Heart right ventricle (tissue), 16 donors: ENCODE measurements at regions not wholly inside any gene's neighbourhood (a gene's known extent, or its start where the extent isn't known, plus 50 kb on each side); places are given as distances from the start of the nearest gene placed in this dataset.

Experiments used
- ATAC-seq, 8 donors: fragments of 200-7000 bp; cut with Tn5 transposase; one replicate each; pipeline ENCODE4 v1.9.1; 2020; ENCODE audit warnings: mild to moderate bottlenecking in 8 of 8, moderate library complexity in 8 of 8, moderate number of reproducible peaks in 1 of 8
- DNase-seq, 2 donors: peaks; one replicate each; pipeline ENCODE4 v3.0.0-alpha.2; 2020
- H3K27ac ChIP-seq, 10 donors: fragments of 200-600 bp; sonication (generic) in 2 of 10; one replicate each; pipeline versions ENCODE4 v1.5.0 to v1.8.0; 2020 to 2022; ENCODE audit warnings: mild to moderate bottlenecking in 3 of 10
- H3K27me3 ChIP-seq, 7 donors: fragments of 200-600 bp; one replicate each; pipeline ENCODE4 v1.8.0; 2021 to 2022; ENCODE audit warnings: mild to moderate bottlenecking in 2 of 7
- H3K36me3 ChIP-seq, 9 donors: fragments of 200-600 bp; sonication (generic) in 1 of 9; one replicate each; pipeline versions ENCODE4 v1.5.0 to v1.8.0; 2020 to 2022; ENCODE audit warnings: mild to moderate bottlenecking in 2 of 9
- H3K4me1 ChIP-seq, 9 donors: fragments of 200-600 bp; sonication (generic) in 1 of 9; one replicate each; pipeline versions ENCODE4 v1.5.0 to v1.8.0; 2020 to 2022; ENCODE audit warnings: mild to moderate bottlenecking in 4 of 9
- H3K4me3 ChIP-seq, 10 donors: fragments of 200-600 bp; sonication (generic) in 2 of 10; one replicate each; pipeline versions ENCODE4 v1.5.0 to v1.8.0; 2020 to 2022; ENCODE audit warnings: mild to moderate bottlenecking in 7 of 10, moderate library complexity in 2 of 10
- H3K9me3 ChIP-seq, 11 donors: fragments of 200-600 bp in 10 of 11; sonication (generic) in 2 of 11; one replicate each; pipeline versions ENCODE4 v1.5.0 to v1.8.0; 2013 to 2022; ENCODE audit warnings: mild to moderate bottlenecking in 2 of 11, control low read depth in 1 of 11, moderate library complexity in 1 of 11
- WGBS, 2 donors: extraction: QIAGEN DNeasy Blood & Tissue Kit; methylation state at CpG; one replicate each; pipeline ENCODE4 v1.1.7; 2013; ENCODE audit warnings: inconsistent platforms in 1 of 2; 5-methylcytosine and 5-hydroxymethylcytosine counted together
- intact Hi-C, 10 donors: fragments of 100-400 bp; cut with DNase I; formaldehyde crosslinking; loops; one replicate each; pipeline versions ENCODE4 v1.11.1 to v1.14.2; 2022
- TF ChIP-seq, protein P1 (sequence below), 9 donors: fragments of 200-600 bp; sonication (generic) in 2 of 9; IDR thresholded peaks; one replicate each; pipeline versions ENCODE4 v1.5.0 to v1.8.0; 2021 to 2022; ENCODE audit warnings: antibody characterized with exemption in 9 of 9, mild to moderate bottlenecking in 5 of 9, moderate library complexity in 1 of 9
- donor health status: Arrhythmogenic right ventricular cardiomyopathy.
- donor health status: ischemic (EF 13 %, LVEDD 7.1; RV severe dilation, severe dysfunction).
- donor health status: healthy with polysubstance abuse.
- donor health status: DM: no; HTN: yes; CAD: no.
- donor health status: DM: no; HTN: no; CAD: no.
- donor health status: ischemic (EF 25% LVEDD 6.9; RV normal size, moderate dysfunction).
- donor health status: ischemic (EF 25% LVEDD 5.7; RV mildly dilated, moderate dysfunction).
- donor health status: healthy.
- donor health status: DM: yes; HTN: yes; CAD: no.
- donor health status: Ischemic cardiomyopathy.
- donor health status: ischemic (EF 35%, LVEDD 5.7; RV mildly dilated, moderate dysfunction).
- donor health status: nonischemic (EF 11% LVEDD 7.7; RV severe dilation, severe dysfunction).
- donor health status: DM: yes; HTN: yes; CAD: no.
- donor health status: PGD.
- donor health status: ischemic (EF 29% LVEDD 5.4; RV normal size, mild dysfunction).
- donor health status: nonischemic (EF 23%, LVEDD 6.1; RV moderate dilation, normal function).

DNA sequence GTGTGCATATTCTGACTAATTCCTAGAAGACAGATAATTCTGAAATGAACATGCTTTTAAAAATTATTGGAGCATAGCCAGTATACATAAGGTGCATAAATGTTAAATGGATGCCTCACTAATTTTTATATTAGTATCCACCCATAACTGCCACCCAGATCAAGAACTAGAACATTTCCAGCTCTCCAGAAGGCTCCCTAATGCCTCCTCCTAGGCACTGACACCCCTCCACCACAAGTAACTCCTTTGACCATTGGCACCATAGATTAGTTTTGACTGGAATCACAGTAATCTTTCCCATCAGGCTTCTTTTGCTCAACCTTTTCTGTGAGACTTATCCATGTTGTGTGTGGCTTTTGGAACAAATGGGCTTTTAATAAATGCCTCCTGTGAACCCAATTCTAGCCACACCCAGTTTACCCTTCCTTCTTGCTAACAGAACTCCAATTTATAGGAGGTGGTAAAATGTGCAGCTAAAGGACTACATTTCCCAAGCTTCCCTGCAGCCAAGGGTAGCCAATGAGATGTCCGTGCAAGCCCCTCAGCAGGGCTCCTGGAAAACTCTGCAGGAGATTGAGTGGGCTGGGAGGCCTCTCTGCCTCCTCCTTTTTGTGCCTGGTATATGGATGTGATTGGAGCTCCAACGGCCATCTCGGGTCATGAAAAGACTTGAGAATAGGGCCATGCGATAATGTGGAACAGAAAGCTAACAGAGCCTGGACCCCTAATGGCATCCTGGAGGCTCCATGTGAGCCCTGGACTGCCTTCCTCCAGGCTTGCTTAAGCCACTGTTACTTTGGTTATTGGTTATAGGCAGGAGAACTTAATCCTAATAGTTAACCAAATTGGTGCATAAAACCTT is 322.6 kb upstream of the TLE3 start:
- TF ChIP-seq, protein P1, sequence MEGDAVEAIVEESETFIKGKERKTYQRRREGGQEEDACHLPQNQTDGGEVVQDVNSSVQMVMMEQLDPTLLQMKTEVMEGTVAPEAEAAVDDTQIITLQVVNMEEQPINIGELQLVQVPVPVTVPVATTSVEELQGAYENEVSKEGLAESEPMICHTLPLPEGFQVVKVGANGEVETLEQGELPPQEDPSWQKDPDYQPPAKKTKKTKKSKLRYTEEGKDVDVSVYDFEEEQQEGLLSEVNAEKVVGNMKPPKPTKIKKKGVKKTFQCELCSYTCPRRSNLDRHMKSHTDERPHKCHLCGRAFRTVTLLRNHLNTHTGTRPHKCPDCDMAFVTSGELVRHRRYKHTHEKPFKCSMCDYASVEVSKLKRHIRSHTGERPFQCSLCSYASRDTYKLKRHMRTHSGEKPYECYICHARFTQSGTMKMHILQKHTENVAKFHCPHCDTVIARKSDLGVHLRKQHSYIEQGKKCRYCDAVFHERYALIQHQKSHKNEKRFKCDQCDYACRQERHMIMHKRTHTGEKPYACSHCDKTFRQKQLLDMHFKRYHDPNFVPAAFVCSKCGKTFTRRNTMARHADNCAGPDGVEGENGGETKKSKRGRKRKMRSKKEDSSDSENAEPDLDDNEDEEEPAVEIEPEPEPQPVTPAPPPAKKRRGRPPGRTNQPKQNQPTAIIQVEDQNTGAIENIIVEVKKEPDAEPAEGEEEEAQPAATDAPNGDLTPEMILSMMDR (IDR thresholded peaks at IDR 0.05): no peak

DNA sequence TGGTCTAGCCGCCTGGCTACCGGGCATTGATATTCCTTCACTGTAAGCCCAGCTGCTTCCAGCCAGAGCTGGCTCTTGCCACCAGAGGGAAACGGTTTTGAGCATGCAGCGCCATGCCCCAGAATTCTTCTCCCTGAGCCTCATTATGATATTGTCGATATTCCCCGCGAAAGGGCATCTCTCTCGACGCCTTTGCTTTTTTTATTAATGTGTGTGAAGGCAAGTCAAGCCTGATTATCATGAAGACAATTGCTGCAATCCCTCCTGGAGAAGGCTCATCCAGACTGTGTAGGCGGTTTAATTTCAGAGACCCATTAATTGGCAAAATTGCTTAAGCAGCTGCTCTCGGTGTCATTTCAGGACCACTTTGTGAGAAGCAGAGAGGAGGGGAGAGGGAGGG is 321.2 kb upstream of the TLE3 start:
- Histone ChIP-seq H3K36me3 (no peaks in the 10 kb centered on the region), H3K4me1 (no peaks in the 10 kb centered on the region), H3K4me3 (no peak overlapping the region), H3K27me3 (peaks cover 0 to 58% (median 42%) of the 10 kb centered on the region in 7 donors), H3K9me3 (peaks cover 0 to 10% (median 0%) of the 10 kb centered on the region in 11 donors), H3K27ac (no peak overlapping the region)
- TF ChIP-seq, protein P1 (IDR thresholded peaks at IDR 0.05): no peak
- DNase-seq: no peak
- intact Hi-C loops: no loop called here
- no peak for ATAC-seq
- WGBS, 2 donors: 76 to 79% methylated on average over 11 of the region's 11 CpGs

More for the DNA sequence above, 322.6 kb upstream of the TLE3 start:
- peaks cover 0 to 10% (median 0%) of the 10 kb centered on the region in 11 donors for H3K9me3 ChIP-seq
- no peak overlapping the region for H3K4me3 ChIP-seq
- intact Hi-C loops: no loop called here
- no peak overlapping the region for H3K27ac ChIP-seq
- H3K27me3 ChIP-seq: peaks cover 0 to 57% (median 42%) of the 10 kb centered on the region in 7 donors
- ATAC-seq (no peak), DNase-seq (no peak)
- no peaks in the 10 kb centered on the region for H3K36me3 ChIP-seq
- H3K4me1 ChIP-seq: peaks cover 0 to 9% (median 0%) of the 10 kb centered on the region in 9 donors
- WGBS, 2 donors: 62 to 66% methylated on average over 4 of the region's 4 CpGs

DNA sequence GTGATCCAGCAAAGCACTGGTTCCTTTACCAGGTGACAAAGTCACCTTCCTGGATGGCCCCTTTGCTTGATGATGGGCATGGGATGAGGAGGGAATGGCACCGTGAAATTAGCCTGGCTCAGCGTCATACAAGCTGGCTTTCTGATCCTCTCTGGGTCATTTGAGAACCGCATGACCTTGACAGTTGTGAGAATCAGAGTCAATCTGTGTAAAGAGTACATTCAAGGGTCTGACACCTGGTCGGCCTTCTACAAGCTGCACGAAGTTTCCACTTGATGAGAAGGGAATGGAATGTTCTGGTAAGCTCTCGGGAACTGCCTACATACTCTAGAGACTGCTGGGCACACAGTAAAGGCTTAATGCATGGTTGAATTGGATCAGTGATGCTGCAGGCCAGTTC is 319.8 kb upstream of the TLE3 start:
- peaks cover 0 to 51% (median 38%) of the 10 kb centered on the region in 7 donors for H3K27me3 ChIP-seq
- DNase-seq: no peak
- 82 to 83% methylated on average over 6 of the region's 6 CpGs for WGBS, 2 donors

DNA sequence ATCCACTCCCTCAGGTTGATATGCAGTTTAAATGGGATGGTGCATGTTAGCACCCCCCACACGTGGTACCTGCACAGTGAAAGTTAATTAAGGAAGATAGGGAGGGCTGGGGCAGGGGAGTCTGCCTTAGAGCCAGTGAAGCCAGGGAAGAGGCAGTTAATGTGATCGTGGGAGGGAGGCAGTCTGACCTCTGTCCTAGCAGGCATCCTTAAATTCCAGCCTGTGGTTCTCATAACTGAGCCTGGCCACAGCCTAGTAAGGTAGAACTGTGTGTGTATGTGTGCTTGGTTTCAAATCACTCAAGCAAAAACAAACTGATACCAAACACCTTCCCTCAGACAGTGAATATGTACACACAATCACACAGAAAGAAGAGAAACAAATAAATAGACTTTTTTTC is 319.1 kb upstream of the TLE3 start:
- ATAC-seq (no peak), DNase-seq (no peak)
- intact Hi-C loops: no loop called here
- 58 to 59% methylated on average over 2 of the region's 2 CpGs for WGBS, 2 donors
- no peaks in the 10 kb centered on the region for H3K4me1 ChIP-seq
- H3K9me3 ChIP-seq: peaks cover 0 to 9% (median 0%) of the 10 kb centered on the region in 11 donors
- no peaks in the 10 kb centered on the region for H3K36me3 ChIP-seq
- no peak overlapping the region for H3K4me3 ChIP-seq
- TF ChIP-seq, protein P1 (IDR thresholded peaks at IDR 0.05): no peak
- peaks cover 0 to 50% (median 39%) of the 10 kb centered on the region in 7 donors for H3K27me3 ChIP-seq
- H3K27ac ChIP-seq: no peak overlapping the region

More for the DNA sequence above, 319.8 kb upstream of the TLE3 start:
- Histone ChIP-seq H3K36me3 (no peaks in the 10 kb centered on the region), H3K4me1 (no peaks in the 10 kb centered on the region), H3K4me3 (no peak overlapping the region), H3K27ac (no peak overlapping the region), H3K9me3 (peaks cover 0 to 10% (median 0%) of the 10 kb centered on the region in 11 donors)
- intact Hi-C loops: no loop called here
- TF ChIP-seq, protein P1 (IDR thresholded peaks at IDR 0.05): no peak
- ATAC-seq: no peak
